Stimulated activated naive CD8-positive, alpha-beta T cell treated with anti-CD3 and anti-CD28 coated beads, Interleukin-15, amount 100 ng/mL, for 72 hours (primary cell): ENCODE measurements at regions not wholly inside any gene's neighbourhood (a gene's known extent, or its start where the extent isn't known, plus 50 kb on each side); places are given as distances from the start of the nearest gene placed in this dataset.
"Not testable (repeated sequence)": the region's sequence is repeated elsewhere in the genome, so short reads cannot be mapped to it uniquely, and the experiment has no call there.

Source experiments
- ATAC-seq: fragments of 150-1000 bp; cut with Tn5 transposase; 2 replicates; pipeline ENCODE4 v1.10.0; 2021; ENCODE audit warnings: mild to moderate bottlenecking, moderate library complexity
- DNase-seq, 2 donors: peaks; one replicate each; pipeline ENCODE4 v3.0.0; 2021 to 2022
- H3K27ac Mint-ChIP-seq, 2 donors: one replicate each; pipeline ENCODE4 v1.8.0; 2022; ENCODE audit warnings: mild to moderate bottlenecking in 2 of 2, mixed read lengths in 2 of 2, moderate library complexity in 2 of 2
- H3K27me3 Mint-ChIP-seq: one replicate; pipeline ENCODE4 v1.8.0; 2022; ENCODE audit warnings: mixed read lengths
- H3K4me1 Mint-ChIP-seq: one replicate; pipeline ENCODE4 v1.8.0; 2022; ENCODE audit warnings: mild to moderate bottlenecking, mixed read lengths
- H3K4me3 Mint-ChIP-seq, 2 donors: one replicate each; pipeline ENCODE4 v1.8.0; 2022; ENCODE audit warnings: mild to moderate bottlenecking in 2 of 2, mixed read lengths in 2 of 2, moderate library complexity in 1 of 2
- H3K9me3 Mint-ChIP-seq, 2 donors: one replicate each; pipeline ENCODE4 v1.8.0; 2022; ENCODE audit warnings: mixed read lengths in 2 of 2

DNA sequence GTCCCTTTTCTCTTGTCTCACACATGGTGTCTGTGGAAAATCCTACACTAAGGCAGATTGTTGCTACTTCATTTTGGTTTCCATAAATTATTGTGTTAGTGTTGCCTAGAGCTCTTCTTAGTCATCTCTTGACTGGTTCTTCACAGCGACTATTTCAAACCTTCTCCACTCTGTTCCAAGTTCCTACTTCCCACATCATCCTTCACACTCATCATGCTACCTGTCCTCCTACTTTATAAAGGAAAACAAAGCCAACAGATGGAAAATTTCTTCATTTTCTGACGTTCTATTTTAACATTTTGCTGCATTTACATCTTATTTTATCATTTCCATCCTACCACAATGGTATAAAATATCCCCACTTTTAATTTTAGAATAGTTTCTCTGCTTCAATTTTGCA, 614.1 kb downstream of the LMO7 start:
- H3K9me3 Mint-ChIP-seq = peaks cover 0 to 6% of the 10 kb centered on the region in 2 donors
- ATAC-seq (no peak), DNase-seq (no peak)
- H3K27me3 Mint-ChIP-seq = no peaks in the 10 kb centered on the region
- no peak overlapping the region for H3K4me3 Mint-ChIP-seq
- H3K27ac Mint-ChIP-seq = no peak overlapping the region
- H3K4me1 Mint-ChIP-seq = no peaks in the 10 kb centered on the region

- no peak for ATAC-seq
- Mint-ChIP-seq H3K27ac (no peak overlapping the region), H3K4me3 (no peak overlapping the region), H3K4me1 (no peaks in the 10 kb centered on the region), H3K9me3 (peaks cover 0 to 6% of the 10 kb centered on the region in 2 donors), H3K27me3 (peaks cover 11% of the 10 kb centered on the region)
- DNase-seq = no peak
These were observed 609.8 kb downstream of the LMO7 start for GRCh38 chr13:76245920-76246319.

GRCh38 chr13:76245211-76245610, 609.1 kb downstream of the LMO7 start:
- no peak overlapping the region for H3K27ac Mint-ChIP-seq
- H3K9me3 Mint-ChIP-seq = peaks cover 0 to 6% of the 10 kb centered on the region in 2 donors
- peaks cover 11% of the 10 kb centered on the region for H3K27me3 Mint-ChIP-seq
- ATAC-seq (no peak), DNase-seq (no peak)
- no peak overlapping the region for H3K4me3 Mint-ChIP-seq
- H3K4me1 Mint-ChIP-seq = no peaks in the 10 kb centered on the region

DNA sequence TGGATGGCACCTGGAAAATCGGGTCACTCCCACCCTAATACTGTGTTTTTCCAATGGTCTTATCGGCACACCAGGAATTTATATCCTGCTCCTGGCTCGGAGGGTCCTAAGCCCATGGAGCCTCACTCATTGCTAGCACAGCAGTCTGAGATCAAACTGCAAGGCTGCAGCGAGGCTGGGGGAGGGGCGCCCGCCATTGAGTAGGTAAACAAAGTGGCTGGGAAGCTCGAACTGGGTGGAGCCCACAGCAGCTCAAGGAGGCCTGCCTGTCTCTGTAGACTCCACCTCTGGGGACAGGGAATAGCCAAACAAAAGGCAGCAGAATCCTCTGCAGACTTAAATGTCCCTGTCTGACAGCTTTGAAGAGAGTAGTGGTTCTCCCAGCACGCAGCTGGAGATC, 607.0 kb downstream of the LMO7 start:
- H3K27ac Mint-ChIP-seq, DNase-seq, H3K4me3 Mint-ChIP-seq, H3K9me3 Mint-ChIP-seq, H3K4me1 Mint-ChIP-seq, ATAC-seq: not testable (repeated sequence)
- peaks cover 11% of the 10 kb centered on the region for H3K27me3 Mint-ChIP-seq

DNA sequence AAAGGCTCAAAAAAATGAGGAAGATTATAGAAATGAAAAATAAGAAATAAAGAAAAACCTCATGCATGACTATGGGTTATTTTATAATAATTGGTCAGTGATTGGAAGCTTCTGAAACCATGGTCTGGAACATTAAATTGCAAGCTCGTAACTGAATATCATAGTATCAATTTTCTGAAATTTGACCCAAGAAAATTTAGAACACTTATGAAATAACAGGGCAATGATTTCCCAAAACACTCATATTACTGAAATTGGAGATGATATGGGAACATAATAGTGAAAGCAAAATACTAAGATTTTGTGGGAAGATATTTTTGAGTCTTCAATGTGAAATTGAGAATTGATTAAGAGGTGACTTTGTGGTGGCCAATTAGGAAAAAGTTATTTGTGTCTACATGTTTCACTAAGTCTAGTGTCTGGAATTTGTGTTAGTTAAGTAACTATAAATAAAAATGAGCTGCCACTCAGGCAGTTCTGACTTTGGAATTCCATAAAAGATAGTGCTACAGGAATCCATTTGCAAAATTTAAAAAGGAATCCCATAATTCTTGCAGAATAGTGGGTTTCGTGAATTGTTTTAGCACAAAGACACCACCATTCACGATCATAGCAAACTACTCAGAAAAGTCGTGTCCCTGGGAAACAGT, 603.0 kb downstream of the LMO7 start:
- Mint-ChIP-seq H3K27ac (no peak overlapping the region), H3K27me3 (peaks cover 11% of the 10 kb centered on the region), H3K4me1 (no peaks in the 10 kb centered on the region), H3K4me3 (no peak overlapping the region), H3K9me3 (no peaks in the 10 kb centered on the region)
- DNase-seq (no peak), ATAC-seq (no peak)

- Mint-ChIP-seq H3K4me1 (no peaks in the 10 kb centered on the region), H3K9me3 (no peaks in the 10 kb centered on the region), H3K4me3 (no peak overlapping the region), H3K27ac (no peak overlapping the region), H3K27me3 (peaks cover 7% of the 10 kb centered on the region)
- ATAC-seq = no peak
- no peak for DNase-seq
These were observed 595.5 kb downstream of the LMO7 start for GRCh38 chr13:76231522-76232167.

DNA sequence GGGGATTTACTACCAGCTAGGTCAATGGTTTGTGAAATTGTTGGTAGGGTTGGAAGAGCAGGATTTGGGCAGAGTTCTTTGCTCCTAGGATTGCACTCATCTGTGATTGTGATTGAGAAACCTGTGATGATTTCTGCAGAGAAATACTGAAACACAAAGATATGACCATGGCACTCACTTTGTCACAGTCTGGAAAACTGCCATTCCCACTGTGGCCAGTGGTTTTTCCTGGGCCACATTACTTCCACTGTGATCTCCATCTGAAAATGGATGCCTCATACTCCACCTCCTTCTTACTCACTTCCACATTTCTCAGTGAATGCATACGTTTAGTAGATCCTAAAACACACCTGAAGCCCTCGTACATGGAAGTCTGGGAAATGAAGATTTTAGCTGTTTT, 593.2 kb downstream of the LMO7 start:
- DNase-seq (no peak), ATAC-seq (no peak)
- peaks cover 7% of the 10 kb centered on the region for H3K27me3 Mint-ChIP-seq
- H3K27ac Mint-ChIP-seq = no peak overlapping the region
- H3K4me3 Mint-ChIP-seq = no peak overlapping the region
- no peaks in the 10 kb centered on the region for H3K9me3 Mint-ChIP-seq
- H3K4me1 Mint-ChIP-seq = no peaks in the 10 kb centered on the region

GRCh38 chr13:76226941-76227340, 590.8 kb downstream of the LMO7 start:
- H3K4me3 Mint-ChIP-seq = no peak overlapping the region
- no peak for ATAC-seq
- DNase-seq = no peak
- H3K4me1 Mint-ChIP-seq = no peaks in the 10 kb centered on the region
- no peak overlapping the region for H3K27ac Mint-ChIP-seq
- peaks cover 0 to 4% of the 10 kb centered on the region in 2 donors for H3K9me3 Mint-ChIP-seq
- peaks cover 2% of the 10 kb centered on the region for H3K27me3 Mint-ChIP-seq

- DNase-seq = no peak
- ATAC-seq = no peak
- no peak overlapping the region for H3K27ac Mint-ChIP-seq
- H3K9me3 Mint-ChIP-seq = peaks cover 0 to 4% of the 10 kb centered on the region in 2 donors
- H3K4me1 Mint-ChIP-seq = no peaks in the 10 kb centered on the region
- no peak overlapping the region for H3K4me3 Mint-ChIP-seq
- no peaks in the 10 kb centered on the region for H3K27me3 Mint-ChIP-seq
These were observed 589.8 kb downstream of the LMO7 start for GRCh38 chr13:76225815-76226489.

GRCh38 chr13:76223999-76224398, 587.9 kb downstream of the LMO7 start:
- ATAC-seq (no peak), DNase-seq (no peak)
- Mint-ChIP-seq H3K27ac (no peak overlapping the region), H3K27me3 (no peaks in the 10 kb centered on the region), H3K9me3 (peaks cover 0 to 4% of the 10 kb centered on the region in 2 donors), H3K4me3 (no peak overlapping the region), H3K4me1 (no peaks in the 10 kb centered on the region)

GRCh38 chr13:76223565-76223964, 587.4 kb downstream of the LMO7 start:
- Mint-ChIP-seq H3K4me1 (no peaks in the 10 kb centered on the region), H3K4me3 (no peak overlapping the region), H3K27me3 (no peaks in the 10 kb centered on the region), H3K27ac (no peak overlapping the region), H3K9me3 (peaks cover 0 to 4% of the 10 kb centered on the region in 2 donors)
- ATAC-seq (no peak), DNase-seq (no peak)

DNA sequence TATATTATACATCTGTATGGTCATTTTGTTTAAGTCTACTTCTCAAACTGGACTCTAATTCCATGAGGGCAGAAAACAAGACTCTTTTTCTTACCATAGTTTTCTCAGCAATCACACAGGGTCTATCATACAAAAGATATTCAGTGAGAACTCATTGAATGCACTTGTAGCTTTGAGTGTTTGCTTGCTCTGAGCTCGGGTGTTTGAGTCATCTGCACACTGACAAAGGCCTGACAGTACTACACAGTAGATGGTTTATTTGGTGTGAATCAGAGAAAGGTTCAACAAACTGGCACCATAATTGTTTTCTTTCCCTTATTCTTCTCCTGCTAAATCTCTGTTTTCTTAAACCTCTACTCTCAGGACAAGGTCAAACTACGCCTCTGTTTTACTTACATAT, 586.4 kb downstream of the LMO7 start:
- H3K27me3 Mint-ChIP-seq = no peaks in the 10 kb centered on the region
- ATAC-seq = no peak
- DNase-seq = no peak
- no peak overlapping the region for H3K27ac Mint-ChIP-seq
- no peaks in the 10 kb centered on the region for H3K4me1 Mint-ChIP-seq
- H3K9me3 Mint-ChIP-seq = peaks cover 0 to 4% of the 10 kb centered on the region in 2 donors
- no peak overlapping the region for H3K4me3 Mint-ChIP-seq

- H3K9me3 Mint-ChIP-seq = no peaks in the 10 kb centered on the region
- no peak for ATAC-seq
- no peak overlapping the region for H3K4me3 Mint-ChIP-seq
These were observed 580.6 kb downstream of the LMO7 start for GRCh38 chr13:76216729-76217128.

DNA sequence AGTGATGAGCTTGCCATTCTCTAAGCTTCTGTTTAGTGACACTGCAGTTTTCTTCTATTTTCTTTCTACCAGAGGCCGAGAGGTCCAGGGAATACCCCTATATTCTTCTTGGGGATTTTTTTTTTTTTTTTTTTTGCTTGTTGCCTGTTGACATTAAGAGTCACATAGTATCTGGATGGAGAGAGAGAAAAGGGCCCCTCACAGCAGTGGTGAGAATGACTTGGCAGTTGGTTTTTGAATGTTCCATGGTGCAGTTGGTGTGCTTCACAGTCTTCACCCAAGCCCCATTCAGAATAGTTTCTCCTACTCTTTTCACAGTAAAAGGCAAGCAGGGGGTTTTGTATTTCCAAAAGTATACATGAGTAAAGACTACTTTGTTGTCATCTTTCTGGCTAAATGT, 577.9 kb downstream of the LMO7 start:
- ATAC-seq (no peak), DNase-seq (no peak)
- no peaks in the 10 kb centered on the region for H3K4me1 Mint-ChIP-seq
- no peak overlapping the region for H3K27ac Mint-ChIP-seq
- H3K4me3 Mint-ChIP-seq = no peak overlapping the region
- H3K27me3 Mint-ChIP-seq = no peaks in the 10 kb centered on the region
- no peaks in the 10 kb centered on the region for H3K9me3 Mint-ChIP-seq

More at GRCh38 chr13:76216729-76217128, 580.6 kb downstream of the LMO7 start:
- no peaks in the 10 kb centered on the region for H3K27me3 Mint-ChIP-seq
- no peaks in the 10 kb centered on the region for H3K4me1 Mint-ChIP-seq
- no peak overlapping the region for H3K27ac Mint-ChIP-seq
- DNase-seq = no peak

GRCh38 chr13:76213423-76213904, 577.3 kb downstream of the LMO7 start:
- Mint-ChIP-seq H3K27ac (no peak overlapping the region), H3K4me3 (no peak overlapping the region), H3K9me3 (no peaks in the 10 kb centered on the region), H3K4me1 (no peaks in the 10 kb centered on the region), H3K27me3 (no peaks in the 10 kb centered on the region)
- no peak for DNase-seq
- ATAC-seq = no peak

- no peak overlapping the region for H3K27ac Mint-ChIP-seq
- no peaks in the 10 kb centered on the region for H3K4me1 Mint-ChIP-seq
- H3K27me3 Mint-ChIP-seq = no peaks in the 10 kb centered on the region
- no peaks in the 10 kb centered on the region for H3K9me3 Mint-ChIP-seq
- ATAC-seq (no peak), DNase-seq (no peak)
- H3K4me3 Mint-ChIP-seq = no peak overlapping the region
These were observed 574.1 kb downstream of the LMO7 start for GRCh38 chr13:76210262-76210661.
